ENCODE measurements at regions not wholly inside any gene's neighbourhood (a gene's known extent, or its start where the extent isn't known, plus 50 kb on each side); places are given as distances from the start of the nearest gene placed in this dataset.

GRCh38 chr6:105794239-105794638, 291.9 kb upstream of the PRDM1 start:
- DNase-seq (ENCODE audit: low read depth in 2 of 2) = no peak

DNA sequence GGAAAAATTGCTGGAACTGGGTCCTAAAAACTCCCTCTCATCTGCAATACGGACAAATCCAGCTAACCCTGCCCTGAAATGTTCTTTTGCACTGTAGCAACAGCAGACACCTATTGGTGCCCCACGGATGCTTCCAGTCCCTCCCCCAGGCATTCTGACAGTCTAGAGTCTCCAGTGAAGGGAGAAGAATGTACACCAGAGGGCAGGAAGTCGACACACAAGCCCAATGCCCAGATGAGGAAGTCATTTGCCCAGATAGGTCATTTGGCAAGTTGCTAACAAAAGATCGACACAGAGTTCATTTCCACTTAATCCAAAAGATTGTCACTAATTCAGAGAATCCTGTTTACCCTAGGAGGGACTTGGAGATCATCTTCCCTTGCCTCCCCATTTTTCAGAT, 293.0 kb upstream of the PRDM1 start:
- DNase-seq (ENCODE audit: low read depth in 2 of 2) = no peak

- no peak for DNase-seq (ENCODE audit: low read depth in 2 of 2)
These were observed 294.4 kb upstream of the PRDM1 start for GRCh38 chr6:105791583-105792318.

- DNase-seq (ENCODE audit: low read depth in 2 of 2) = no peak
These were observed 295.0 kb upstream of the PRDM1 start for GRCh38 chr6:105791179-105791578.

DNA sequence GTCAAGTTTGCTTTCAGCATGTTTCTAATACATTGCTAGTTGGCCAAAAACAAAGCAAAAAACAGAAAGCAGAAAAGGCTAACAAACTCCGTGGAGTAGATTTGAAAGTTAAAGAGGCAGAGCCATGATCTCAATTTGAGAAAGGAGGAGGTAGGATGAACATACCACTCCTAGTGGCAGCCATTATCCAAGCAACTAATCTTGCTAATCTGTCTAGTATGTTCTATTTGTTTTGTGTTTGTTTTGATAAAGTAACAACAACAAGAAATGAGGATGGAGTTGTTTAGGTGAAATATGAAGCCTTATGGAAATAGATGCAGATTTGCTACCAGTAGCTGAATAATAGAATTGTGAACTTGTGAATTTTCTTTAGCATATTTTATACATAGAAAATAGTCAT, 295.5 kb upstream of the PRDM1 start:
- DNase-seq (ENCODE audit: low read depth in 2 of 2) = no peak

GRCh38 chr6:105789935-105790334, 296.2 kb upstream of the PRDM1 start:
- no peak for DNase-seq (ENCODE audit: low read depth in 2 of 2)

- no peak for DNase-seq (ENCODE audit: low read depth in 2 of 2)
These were observed 298.4 kb upstream of the PRDM1 start for GRCh38 chr6:105787747-105788146.

- DNase-seq (ENCODE audit: low read depth in 2 of 2) = no peak
These were observed 299.1 kb upstream of the PRDM1 start for GRCh38 chr6:105786890-105787655.

DNA sequence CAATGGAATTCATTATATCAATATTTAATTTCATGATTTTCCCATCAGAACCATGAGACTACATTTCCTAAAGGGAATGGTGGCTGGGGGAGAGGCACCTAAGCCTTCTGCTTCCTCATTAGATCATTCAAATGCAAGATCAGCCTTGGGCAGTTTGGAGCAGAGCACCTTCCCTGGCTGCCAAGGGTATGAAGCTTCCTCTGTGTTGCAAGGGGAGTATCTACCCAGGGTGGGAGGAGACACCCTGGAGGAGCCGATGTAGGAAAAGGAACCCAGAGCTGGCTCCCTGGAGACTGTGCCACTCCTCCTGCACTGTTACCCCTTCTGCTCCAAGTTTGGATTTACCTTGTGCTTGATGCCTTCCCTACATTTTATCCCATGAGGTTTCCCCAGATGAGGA, 299.7 kb upstream of the PRDM1 start:
- DNase-seq (ENCODE audit: low read depth in 2 of 2) = no peak

DNA sequence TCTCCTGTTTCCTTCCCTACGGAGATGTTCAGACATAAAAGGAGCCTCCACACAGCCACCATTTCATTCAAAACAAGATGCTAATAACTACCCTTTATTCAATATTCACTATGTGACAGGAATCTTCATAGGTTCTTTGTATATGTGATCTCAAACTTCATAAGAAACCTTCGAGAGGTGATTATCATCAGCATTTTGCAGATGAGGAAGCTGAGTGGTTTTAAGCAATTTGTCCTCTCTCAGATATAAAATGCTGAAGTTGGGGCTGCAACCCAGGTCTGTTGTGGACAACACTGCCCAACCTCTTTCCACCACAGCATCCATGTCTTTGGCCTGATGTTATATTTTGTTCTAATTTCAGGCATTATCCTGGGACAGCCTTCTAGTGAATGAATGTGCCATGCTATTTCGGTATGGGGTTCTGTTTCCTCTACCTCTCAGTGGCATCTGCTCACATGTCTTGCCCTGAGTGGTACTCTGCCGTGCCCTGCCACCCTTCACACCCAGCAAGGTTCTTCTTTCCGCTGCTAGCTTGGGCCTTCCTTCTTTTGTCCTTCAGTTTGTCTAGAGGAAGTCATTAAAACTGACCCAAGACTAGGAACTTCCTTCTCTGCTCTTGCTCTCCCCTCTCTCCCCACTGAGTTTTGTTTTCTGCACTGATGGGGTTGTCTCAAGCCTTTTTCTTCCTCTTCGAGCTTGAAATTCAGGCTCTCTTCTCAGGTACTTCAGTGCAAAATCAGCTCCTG, 300.9 kb upstream of the PRDM1 start:
- DNase-seq (ENCODE audit: low read depth in 2 of 2) = no peak

GRCh38 chr6:105784179-105784578, 302.0 kb upstream of the PRDM1 start:
- no peak for DNase-seq (ENCODE audit: low read depth in 2 of 2)

DNA sequence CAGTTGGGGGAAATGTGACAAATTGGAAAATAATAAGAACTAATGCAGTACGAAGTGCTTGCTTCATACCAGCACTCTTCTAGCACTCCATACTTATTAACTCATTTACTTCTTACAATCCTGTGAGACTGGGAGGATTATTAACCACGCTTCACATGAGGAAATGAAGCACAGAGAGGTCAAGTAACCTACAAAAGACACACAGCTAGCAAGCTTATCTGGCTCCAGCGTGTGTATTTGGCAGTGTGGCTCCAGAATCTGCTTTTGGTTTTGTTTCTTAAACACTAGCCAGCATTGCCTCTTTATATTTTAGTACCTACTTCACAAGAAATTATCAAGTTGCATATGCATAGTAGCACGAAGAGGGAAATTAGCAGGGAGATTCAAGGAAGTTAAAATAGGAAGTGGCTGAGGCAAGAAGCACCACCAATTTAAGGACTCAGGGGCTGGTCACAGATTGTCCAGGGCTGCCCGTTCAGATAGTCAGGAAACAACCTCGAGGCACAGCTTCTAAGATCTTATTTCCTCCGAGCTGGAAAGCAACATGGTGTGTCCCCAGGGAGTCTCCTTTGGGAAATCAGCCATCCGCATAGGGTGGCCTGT, 302.7 kb upstream of the PRDM1 start:
- no peak for DNase-seq (ENCODE audit: low read depth in 2 of 2)

GRCh38 chr6:105781915-105782314, 304.2 kb upstream of the PRDM1 start:
- no peak for DNase-seq (ENCODE audit: low read depth in 2 of 2)

GRCh38 chr6:105781248-105781647, 304.9 kb upstream of the PRDM1 start:
- DNase-seq (ENCODE audit: low read depth in 2 of 2) = peak in 1 of 2 donors; percentile 19

DNA sequence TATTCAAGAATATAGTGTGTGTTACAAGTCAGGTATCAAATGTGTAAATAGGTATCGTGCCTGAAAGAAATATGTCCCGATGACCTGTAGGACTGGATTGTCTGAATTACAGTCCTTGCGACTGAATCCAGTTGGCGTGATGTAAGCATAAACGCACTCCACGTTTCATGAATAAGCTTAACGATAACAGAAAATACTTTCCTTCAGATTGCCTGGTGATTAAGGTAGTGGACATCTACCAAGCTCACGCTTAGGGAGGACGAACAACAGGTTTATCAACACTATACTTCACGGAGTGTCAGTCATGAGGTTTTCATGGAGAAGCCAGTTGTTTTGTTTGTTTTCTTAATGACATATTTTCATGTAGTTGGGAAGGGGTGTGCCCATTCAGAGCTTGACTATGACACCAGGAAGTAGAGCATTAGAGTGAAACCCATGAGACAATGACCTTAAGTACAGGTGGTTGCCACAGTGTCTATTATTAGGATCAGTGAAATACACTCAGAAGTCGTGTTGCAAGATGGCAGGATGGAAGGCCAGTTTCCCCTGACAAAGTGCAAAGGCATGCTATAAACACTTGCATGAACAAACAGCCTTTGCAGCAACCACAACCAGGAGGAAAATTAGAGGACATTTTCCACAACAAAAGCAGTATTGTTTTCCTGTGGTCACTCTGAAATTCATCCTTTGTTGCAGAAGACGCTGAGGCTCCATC, 305.8 kb upstream of the PRDM1 start:
- DNase-seq (ENCODE audit: low read depth in 2 of 2) = no peak

- no peak for DNase-seq (ENCODE audit: low read depth in 2 of 2)
These were observed 307.0 kb upstream of the PRDM1 start for GRCh38 chr6:105779110-105779509.

DNA sequence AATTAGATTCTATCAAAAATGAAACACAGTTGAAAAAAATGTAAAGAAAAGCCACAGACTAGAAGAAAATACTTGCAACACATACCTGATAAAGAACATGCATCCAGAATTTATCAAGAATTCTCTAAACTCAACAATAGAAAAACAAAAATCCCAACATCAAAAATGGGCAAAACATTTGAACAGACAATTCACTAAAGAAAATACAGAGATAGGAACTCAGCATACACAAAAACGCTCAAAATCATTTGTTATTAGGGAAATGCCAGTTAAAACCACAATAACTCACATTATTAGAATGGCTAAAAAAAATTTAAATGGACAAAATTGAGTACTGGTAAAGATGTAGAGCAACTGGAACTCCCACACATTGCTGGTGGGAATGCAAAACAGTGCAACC, 311.0 kb upstream of the PRDM1 start:
- no peak for DNase-seq (ENCODE audit: low read depth in 2 of 2)

DNA sequence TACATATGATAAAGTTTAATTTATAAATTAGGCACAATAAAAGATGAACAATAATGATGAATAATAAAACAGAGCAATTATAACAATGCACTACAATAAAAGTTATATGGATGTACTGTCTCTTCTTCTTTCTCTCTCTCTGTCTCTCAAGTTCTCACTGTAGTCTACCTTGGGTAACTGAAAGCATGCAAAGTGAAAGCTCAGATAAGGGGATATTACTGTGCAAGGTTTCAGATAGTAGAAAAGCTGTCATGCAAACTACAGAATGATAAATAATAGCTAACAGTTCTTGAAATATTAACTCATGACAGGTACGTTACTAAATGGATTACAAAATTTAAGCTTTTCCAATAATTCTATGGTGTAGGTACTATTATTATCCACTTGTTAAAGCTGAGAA, 311.9 kb upstream of the PRDM1 start:
- DNase-seq (ENCODE audit: low read depth in 2 of 2) = no peak

DNA sequence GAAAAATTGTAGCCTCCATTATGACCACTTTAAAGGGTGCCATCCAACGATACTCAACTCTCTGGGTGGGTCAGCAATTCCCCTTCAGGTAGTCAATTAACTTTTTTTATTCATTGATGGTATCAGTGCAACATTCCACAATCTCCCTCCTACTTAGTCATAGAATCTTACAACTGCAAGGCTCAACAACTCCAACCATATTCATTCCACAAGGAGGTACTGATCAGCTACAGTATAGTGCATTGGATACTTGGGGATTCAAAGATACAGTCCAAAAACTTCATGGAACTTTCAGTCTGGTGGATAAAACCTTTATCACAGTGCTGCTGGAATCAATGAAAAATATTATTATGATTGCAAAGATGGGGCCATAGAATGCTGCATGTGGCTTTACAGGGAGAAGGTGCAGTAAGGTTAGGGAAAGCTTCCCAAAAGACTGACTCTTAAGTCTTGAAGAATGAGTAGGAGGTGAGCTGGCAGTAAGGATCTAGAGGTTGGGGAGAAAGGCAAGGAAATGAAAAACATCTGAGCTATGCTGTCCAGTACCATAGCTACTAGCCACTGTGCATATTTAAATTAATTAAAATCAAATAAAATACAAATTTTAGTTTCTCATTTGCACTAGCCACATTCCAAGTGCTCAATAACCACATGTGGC, 314.7 kb upstream of the PRDM1 start:
- no peak for DNase-seq (ENCODE audit: low read depth in 2 of 2)

DNA sequence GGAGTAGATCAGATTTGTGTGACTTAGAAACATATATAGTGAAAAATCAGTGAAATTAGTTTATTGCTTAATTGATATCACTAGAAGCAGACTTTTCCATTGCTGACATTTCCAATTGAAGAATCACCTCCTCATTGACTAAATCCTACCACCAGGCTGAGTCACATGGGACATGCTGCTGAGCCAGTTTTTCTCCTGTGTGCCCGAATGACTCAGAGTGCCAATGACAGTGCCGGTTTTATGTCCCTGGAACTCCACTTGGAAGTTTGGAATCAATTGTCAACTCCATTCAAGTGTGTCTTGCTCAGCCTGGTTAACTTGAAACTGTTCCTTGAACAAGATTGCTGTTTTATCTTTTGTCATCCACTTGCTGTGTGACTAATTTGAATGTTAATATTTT, 316.1 kb upstream of the PRDM1 start:
- DNase-seq (ENCODE audit: low read depth in 2 of 2) = no peak

DNA sequence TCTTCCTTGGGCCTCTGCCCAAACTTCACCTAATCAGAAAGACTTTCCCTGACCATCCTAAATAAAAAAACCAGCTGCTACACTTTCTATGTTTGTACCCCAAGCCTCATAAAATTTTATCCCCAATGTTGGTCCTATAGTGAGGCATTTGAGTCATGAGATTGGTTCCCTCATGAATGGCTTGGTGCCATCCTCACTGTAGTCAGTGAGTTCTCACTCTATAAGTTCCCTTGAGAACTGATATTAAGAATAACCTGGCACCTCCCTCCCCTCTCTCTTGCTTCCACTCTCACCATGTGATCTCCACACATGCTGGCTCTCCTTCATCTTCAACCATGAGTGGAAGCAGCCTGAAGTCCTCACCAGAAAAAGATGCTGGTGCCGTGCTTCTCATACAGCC, 316.9 kb upstream of the PRDM1 start:
- DNase-seq (ENCODE audit: low read depth in 2 of 2) = no peak

Measured in stimulated activated CD8-positive, alpha-beta memory T cell treated with anti-CD3 and anti-CD28 coated beads, Interleukin-2, amount 100 ng/mL, for 48 hours (primary cell).